Activated T-helper 2 cell treated with anti-CD3 and anti-CD28 coated beads, Interferon-gamma antibody, Interleukin-2, Interleukin-4, amounts not matched to agents 10 μg/mL and 5 μg/mL and 100 μg/mL, durations not matched to agents 14 hours and 24 hours and 36 hours (primary cell): ENCODE measurements at regions not wholly inside any gene's neighbourhood (a gene's known extent, or its start where the extent isn't known, plus 50 kb on each side); places are given as distances from the start of the nearest gene placed in this dataset.
"Not testable (repeated sequence)": the region's sequence is repeated elsewhere in the genome, so short reads cannot be mapped to it uniquely, and the experiment has no call there.

Source experiments
- DNase-seq: peaks from one replicate; pipeline ENCODE4 v3.0.0; 2021; ENCODE audit warnings: low spot score
- H3K27ac Mint-ChIP-seq: one replicate; pipeline ENCODE4 v1.8.0; 2021; ENCODE audit warnings: mixed read lengths
- H3K27me3 Mint-ChIP-seq: one replicate; pipeline ENCODE4 v1.8.0; 2021; ENCODE audit warnings: low read depth, mixed read lengths
- H3K36me3 Mint-ChIP-seq: one replicate; pipeline ENCODE4 v1.8.0; 2021; ENCODE audit warnings: low read depth, mixed read lengths
- H3K4me1 Mint-ChIP-seq: one replicate; pipeline ENCODE4 v1.8.0; 2021; ENCODE audit warnings: low read depth, mixed read lengths
- H3K4me3 Mint-ChIP-seq: one replicate; pipeline ENCODE4 v1.8.0; 2021; ENCODE audit warnings: low read depth, mild to moderate bottlenecking, moderate library complexity, mixed read lengths
- H3K9me3 Mint-ChIP-seq: one replicate; pipeline ENCODE4 v1.8.0; 2021; ENCODE audit warnings: mixed read lengths
- intact Hi-C: fragments of 100-400 bp; cut with micrococcal nuclease; formaldehyde crosslinking; loops from one replicate; pipeline ENCODE4 v1.15.1; 2023

GRCh38 chrX:16347968-16348670 is 180.8 kb downstream of the MAGEB17 start:
- Mint-ChIP-seq H3K4me3 (no peak overlapping the region), H3K4me1 (no peaks in the 10 kb centered on the region), H3K27me3 (no peaks in the 10 kb centered on the region), H3K36me3 (no peaks in the 10 kb centered on the region), H3K9me3 (no peaks in the 10 kb centered on the region), H3K27ac (no peak overlapping the region)
- no peak for DNase-seq
- intact Hi-C loops: no loop called here

GRCh38 chrX:16357902-16358301 is 190.6 kb downstream of the MAGEB17 start:
- no peak for DNase-seq
- no peaks in the 10 kb centered on the region for H3K9me3 Mint-ChIP-seq
- intact Hi-C loops: no loop called here
- H3K27ac Mint-ChIP-seq: no peak overlapping the region
- peaks cover 1% of the 10 kb centered on the region for H3K27me3 Mint-ChIP-seq
- no peak overlapping the region for H3K4me3 Mint-ChIP-seq
- H3K4me1 Mint-ChIP-seq: no peaks in the 10 kb centered on the region
- no peaks in the 10 kb centered on the region for H3K36me3 Mint-ChIP-seq

- H3K9me3 Mint-ChIP-seq, intact Hi-C loops, H3K27ac Mint-ChIP-seq, H3K4me3 Mint-ChIP-seq, DNase-seq, H3K36me3 Mint-ChIP-seq, H3K27me3 Mint-ChIP-seq, H3K4me1 Mint-ChIP-seq: not testable (repeated sequence)
Observed at GRCh38 chrX:16360056-16360455, 192.8 kb downstream of the MAGEB17 start.

GRCh38 chrX:16368696-16369095 is 201.4 kb downstream of the MAGEB17 start:
- no peak overlapping the region for H3K4me3 Mint-ChIP-seq
- intact Hi-C loops: no loop called here
- no peak overlapping the region for H3K27ac Mint-ChIP-seq
- H3K36me3 Mint-ChIP-seq: no peaks in the 10 kb centered on the region
- no peaks in the 10 kb centered on the region for H3K4me1 Mint-ChIP-seq
- no peaks in the 10 kb centered on the region for H3K9me3 Mint-ChIP-seq
- no peaks in the 10 kb centered on the region for H3K27me3 Mint-ChIP-seq
- no peak for DNase-seq

GRCh38 chrX:16376056-16376455 is 208.8 kb downstream of the MAGEB17 start:
- no peaks in the 10 kb centered on the region for H3K36me3 Mint-ChIP-seq
- intact Hi-C loops: no loop called here
- H3K4me3 Mint-ChIP-seq: no peak overlapping the region
- H3K9me3 Mint-ChIP-seq: no peaks in the 10 kb centered on the region
- H3K27me3 Mint-ChIP-seq: no peaks in the 10 kb centered on the region
- no peak for DNase-seq
- H3K27ac Mint-ChIP-seq: no peak overlapping the region
- H3K4me1 Mint-ChIP-seq: no peaks in the 10 kb centered on the region

- Mint-ChIP-seq H3K36me3 (no peaks in the 10 kb centered on the region), H3K4me1 (no peaks in the 10 kb centered on the region), H3K27ac (no peak overlapping the region), H3K27me3 (no peaks in the 10 kb centered on the region), H3K4me3 (no peak overlapping the region), H3K9me3 (no peaks in the 10 kb centered on the region)
- DNase-seq: no peak
- intact Hi-C loops: no loop called here
Observed at GRCh38 chrX:16386126-16386525, 218.8 kb downstream of the MAGEB17 start.

GRCh38 chrX:16392597-16392996 is 225.3 kb downstream of the MAGEB17 start:
- Mint-ChIP-seq H3K4me1 (no peaks in the 10 kb centered on the region), H3K27ac (no peak overlapping the region), H3K36me3 (no peaks in the 10 kb centered on the region), H3K27me3 (no peaks in the 10 kb centered on the region), H3K9me3 (no peaks in the 10 kb centered on the region), H3K4me3 (no peak overlapping the region)
- DNase-seq: no peak
- intact Hi-C loops: no loop called here

GRCh38 chrX:16394290-16394689 is 227.0 kb downstream of the MAGEB17 start:
- intact Hi-C loops: no loop called here
- Mint-ChIP-seq H3K27me3 (no peaks in the 10 kb centered on the region), H3K9me3 (no peaks in the 10 kb centered on the region), H3K4me3 (no peak overlapping the region), H3K27ac (no peak overlapping the region), H3K36me3 (no peaks in the 10 kb centered on the region), H3K4me1 (no peaks in the 10 kb centered on the region)
- no peak for DNase-seq

GRCh38 chrX:16403808-16404207 is 236.5 kb downstream of the MAGEB17 start:
- DNase-seq: no peak
- H3K9me3 Mint-ChIP-seq: no peaks in the 10 kb centered on the region
- intact Hi-C loops: no loop called here
- H3K27ac Mint-ChIP-seq: no peak overlapping the region
- no peak overlapping the region for H3K4me3 Mint-ChIP-seq
- no peaks in the 10 kb centered on the region for H3K4me1 Mint-ChIP-seq
- H3K36me3 Mint-ChIP-seq: no peaks in the 10 kb centered on the region
- no peaks in the 10 kb centered on the region for H3K27me3 Mint-ChIP-seq

- Mint-ChIP-seq H3K27me3 (no peaks in the 10 kb centered on the region), H3K4me1 (no peaks in the 10 kb centered on the region), H3K27ac (no peak overlapping the region), H3K9me3 (no peaks in the 10 kb centered on the region), H3K36me3 (no peaks in the 10 kb centered on the region), H3K4me3 (no peak overlapping the region)
- intact Hi-C loops: no loop called here
- DNase-seq: no peak
Observed at GRCh38 chrX:16416588-16416987, 233.4 kb upstream of the S100G start.

GRCh38 chrX:16418650-16419049 is 231.3 kb upstream of the S100G start:
- DNase-seq: no peak
- no peak overlapping the region for H3K27ac Mint-ChIP-seq
- H3K36me3 Mint-ChIP-seq: no peaks in the 10 kb centered on the region
- H3K4me3 Mint-ChIP-seq: no peak overlapping the region
- intact Hi-C loops: no loop called here
- H3K27me3 Mint-ChIP-seq: no peaks in the 10 kb centered on the region
- H3K4me1 Mint-ChIP-seq: no peaks in the 10 kb centered on the region
- H3K9me3 Mint-ChIP-seq: no peaks in the 10 kb centered on the region

GRCh38 chrX:16427668-16428067 is 222.3 kb upstream of the S100G start:
- Mint-ChIP-seq H3K27ac (no peak overlapping the region), H3K36me3 (no peaks in the 10 kb centered on the region)

GRCh38 chrX:16429406-16429805 is 220.6 kb upstream of the S100G start:
- no peaks in the 10 kb centered on the region for H3K36me3 Mint-ChIP-seq
- no peaks in the 10 kb centered on the region for H3K9me3 Mint-ChIP-seq
- no peak overlapping the region for H3K27ac Mint-ChIP-seq
- peaks cover under 1% of the 10 kb centered on the region for H3K27me3 Mint-ChIP-seq
- intact Hi-C loops: no loop called here
- no peak overlapping the region for H3K4me3 Mint-ChIP-seq
- no peak for DNase-seq
- peaks cover 4% of the 10 kb centered on the region for H3K4me1 Mint-ChIP-seq

More at GRCh38 chrX:16427668-16428067, 222.3 kb upstream of the S100G start:
- intact Hi-C loops: no loop called here
- DNase-seq: no peak
- Mint-ChIP-seq H3K4me3 (no peak overlapping the region), H3K4me1 (peaks cover 2% of the 10 kb centered on the region), H3K27me3 (peaks cover 2% of the 10 kb centered on the region), H3K9me3 (no peaks in the 10 kb centered on the region)

- H3K27me3 Mint-ChIP-seq: no peaks in the 10 kb centered on the region
- H3K36me3 Mint-ChIP-seq: no peaks in the 10 kb centered on the region
- no peaks in the 10 kb centered on the region for H3K9me3 Mint-ChIP-seq
- peaks cover 3% of the 10 kb centered on the region for H3K4me1 Mint-ChIP-seq
- intact Hi-C loops: no loop called here
- no peak overlapping the region for H3K4me3 Mint-ChIP-seq
- H3K27ac Mint-ChIP-seq: no peak overlapping the region
- no peak for DNase-seq
Observed at GRCh38 chrX:16431266-16431665, 218.7 kb upstream of the S100G start.
